ENCODE measurements at regions not wholly inside any gene's neighbourhood (a gene's known extent, or its start where the extent isn't known, plus 50 kb on each side); places are given as distances from the start of the nearest gene placed in this dataset.
"Not testable (repeated sequence)": the region's sequence is repeated elsewhere in the genome, so short reads cannot be mapped to it uniquely, and the experiment has no call there.

- DNase-seq (ENCODE audit: low spot score), result no peak
Measured at GRCh38 chr3:72050048-72050632, 265.2 kb upstream of the PROK2 start.

- DNase-seq (ENCODE audit: low spot score), result no peak
Measured at GRCh38 chr3:72049300-72049699, 264.4 kb upstream of the PROK2 start.

GRCh38 chr3:72048873-72049272 is 263.9 kb upstream of the PROK2 start:
- DNase-seq (ENCODE audit: low spot score), result no peak

- DNase-seq (ENCODE audit: low spot score), result no peak
Measured at GRCh38 chr3:72047221-72047871, 262.4 kb upstream of the PROK2 start.

- no peak for DNase-seq (ENCODE audit: low spot score)
Measured at GRCh38 chr3:72044231-72044855, 259.4 kb upstream of the PROK2 start.

GRCh38 chr3:72043204-72044133 is 258.5 kb upstream of the PROK2 start:
- no peak for DNase-seq (ENCODE audit: low spot score)

GRCh38 chr3:72042397-72043203 is 257.7 kb upstream of the PROK2 start:
- no peak for DNase-seq (ENCODE audit: low spot score)

GRCh38 chr3:72041511-72041910 is 256.6 kb upstream of the PROK2 start:
- no peak for DNase-seq (ENCODE audit: low spot score)

- no peak for DNase-seq (ENCODE audit: low spot score)
Measured at GRCh38 chr3:72041076-72041475, 256.1 kb upstream of the PROK2 start.

GRCh38 chr3:72039677-72040076 is 254.7 kb upstream of the PROK2 start:
- DNase-seq (ENCODE audit: low spot score), result no peak

GRCh38 chr3:72036899-72037298 is 252.0 kb upstream of the PROK2 start:
- no peak for DNase-seq (ENCODE audit: low spot score)

- DNase-seq (ENCODE audit: low spot score), result no peak
Measured at GRCh38 chr3:72035606-72036005, 250.7 kb upstream of the PROK2 start.

GRCh38 chr3:72034986-72035385 is 250.0 kb upstream of the PROK2 start:
- DNase-seq (ENCODE audit: low spot score), result no peak

- DNase-seq (ENCODE audit: low spot score), result no peak
Measured at GRCh38 chr3:72033666-72034428, 248.9 kb upstream of the PROK2 start.

- no peak for DNase-seq (ENCODE audit: low spot score)
Measured at GRCh38 chr3:72032441-72033135, 247.6 kb upstream of the PROK2 start.

- DNase-seq (ENCODE audit: low spot score), result no peak
Measured at GRCh38 chr3:72031581-72031980, 246.6 kb upstream of the PROK2 start.

GRCh38 chr3:72030296-72030695 is 245.3 kb upstream of the PROK2 start:
- DNase-seq (ENCODE audit: low spot score), result not testable (repeated sequence)

GRCh38 chr3:72028726-72029125 is 243.8 kb upstream of the PROK2 start:
- DNase-seq (ENCODE audit: low spot score), result not testable (repeated sequence)

GRCh38 chr3:72028307-72028706 is 243.4 kb upstream of the PROK2 start:
- not testable (repeated sequence) for DNase-seq (ENCODE audit: low spot score)

GRCh38 chr3:72027728-72028127 is 242.8 kb upstream of the PROK2 start:
- DNase-seq (ENCODE audit: low spot score), result not testable (repeated sequence)
